HepG2 (cell line): ENCODE measurements at regions not wholly inside any gene's neighbourhood (a gene's known extent, or its start where the extent isn't known, plus 50 kb on each side); places are given as distances from the start of the nearest gene placed in this dataset.

Source experiments
- ATAC-seq: fragments of 200-7000 bp; cut with Tn5 transposase; 3 replicates; pipeline ENCODE4 v1.9.1; 2020; ENCODE audit warnings: mild to moderate bottlenecking, moderate library complexity
- BruUV-seq: library from RNA; stranded (reverse); fragments of 400-500 nt; replicated peaks from 2 replicates; lab custom pipeline; 2021; lab: Mats Ljungman, UMichigan
- CTCF ChIA-PET: fragments of 300-600 bp; formaldehyde crosslinking; extraction: SDS; loops from one replicate; lab custom pipeline; 2021; ENCODE audit warnings: low total read pairs, inconsistent platforms, low intra/inter-chr PET ratio; lab: Yijun Ruan, JAX
- POLR2A ChIA-PET: fragments of 350-600 bp; sonication (Branson Sonifier 250); formaldehyde crosslinking; loops from one replicate; lab custom pipeline; 2020; ENCODE audit warnings: antibody characterized with exemption, inconsistent platforms; lab: Yijun Ruan, JAX
- DNase-seq: peaks from one replicate; pipeline ENCODE4 v3.0.0-alpha.2; 2015; ENCODE audit warnings: low spot score
- FAIRE-seq: peaks from 3 replicates; lab custom pipeline; 2011; peaks lifted over from hg19 to GRCh38; lab: Jason Lieb, UNC
- H2AFZ ChIP-seq: one replicate; pipeline ENCODE4 v1.6.1; 2011; ENCODE audit warnings: low read length, inconsistent platforms
- H3K27ac ChIP-seq: fragments of 300-600 bp; 3 replicates; pipeline ENCODE4 v1.8.0; 2011; ENCODE audit warnings: mixed run types, mild to moderate bottlenecking, mixed read lengths, low read length, inconsistent platforms; ENCODE audit not compliant: insufficient read depth; ENCODE audit errors: extremely low read length
- H3K27me3 ChIP-seq, 2 experiments: fragments of 200-600 bp in 1 of 2; 2 replicates in 1 of 2; 3 replicates in 1 of 2; pipeline versions ENCODE4 v1.6.0 to v1.8.0; 2011; ENCODE audit warnings: low read length in 2 of 2, mild to moderate bottlenecking in 2 of 2, moderate library complexity in 2 of 2, inconsistent platforms in 1 of 2; ENCODE audit not compliant: insufficient read depth in 2 of 2, control insufficient read depth in 1 of 2
- H3K36me3 ChIP-seq, 2 experiments: fragments of 200-600 bp in 1 of 2; replicated peaks in 1 of 2; 2 replicates in 1 of 2; 3 replicates in 1 of 2; pipeline versions ENCODE4 v1.5.1 to v1.8.0; 2011; ENCODE audit warnings: low read length in 2 of 2, inconsistent platforms in 1 of 2; ENCODE audit not compliant: insufficient read depth in 2 of 2, control insufficient read depth in 1 of 2
- H3K4me1 ChIP-seq: 2 replicates; pipeline ENCODE4 v1.5.1; 2012; ENCODE audit warnings: low read length, inconsistent platforms; ENCODE audit not compliant: insufficient read depth
- H3K4me2 ChIP-seq: 2 replicates; pipeline ENCODE4 v1.6.0; 2011; ENCODE audit warnings: low read depth, low read length, inconsistent platforms
- H3K4me3 ChIP-seq, 3 experiments: fragments of 200-600 bp in 1 of 3; sonication (generic), shearing (Covaris generic) in 1 of 3; replicated peaks in 1 of 3; 2 replicates each; pipeline ENCODE4 v1.5.1; 2011 to 2016; ENCODE audit warnings: low read length in 3 of 3, inconsistent platforms in 2 of 3, low read depth in 2 of 3, mild to moderate bottlenecking in 2 of 3, control low read depth in 1 of 3, mixed read lengths in 1 of 3; ENCODE audit not compliant: insufficient read depth in 1 of 3
- H3K79me2 ChIP-seq: one replicate; pipeline ENCODE4 v1.6.1; 2011; ENCODE audit warnings: low read length, inconsistent platforms; ENCODE audit not compliant: insufficient read depth
- H3K9ac ChIP-seq: 2 replicates; pipeline ENCODE4 v1.6.0; 2011; ENCODE audit warnings: mild to moderate bottlenecking, low read depth, low read length, inconsistent platforms; ENCODE audit not compliant: insufficient read depth
- H3K9me3 ChIP-seq: 2 replicates; pipeline ENCODE4 v1.5.1; 2012; ENCODE audit warnings: mild to moderate bottlenecking, low read length
- H4K20me1 ChIP-seq: 2 replicates; pipeline ENCODE4 v1.6.0; 2011; ENCODE audit warnings: inconsistent platforms, mild to moderate bottlenecking, low read length, moderate library complexity; ENCODE audit not compliant: insufficient read depth
- BCLAF1 ChIP-seq: fragments of 450-650 bp; IDR thresholded peaks from 2 replicates; pipeline ENCODE4 v1.6.1; 2017; ENCODE audit warnings: mild to moderate bottlenecking
- CBFB ChIP-seq: sonication (generic); formaldehyde crosslinking; IDR thresholded peaks from 2 replicates; pipeline ENCODE4 v1.4.0; 2020; ENCODE audit warnings: missing genetic modification reagents
- CBX5 ChIP-seq: sonication (generic); formaldehyde crosslinking; IDR thresholded peaks from 2 replicates; pipeline ENCODE4 v1.4.0; 2020; ENCODE audit warnings: missing genetic modification reagents, borderline replicate concordance
- CEBPB ChIP-seq: IDR thresholded peaks from 2 replicates; pipeline ENCODE4 v1.6.1; 2011; ENCODE audit warnings: low read depth, low read length, improper control_type of control experiment, borderline replicate concordance
- DBP ChIP-seq: sonication (generic); formaldehyde crosslinking; IDR thresholded peaks from 2 replicates; pipeline ENCODE4 v1.4.0; 2020; ENCODE audit warnings: missing genetic modification reagents; ENCODE audit errors: not compliant biosample characterization
- KAT7 ChIP-seq: IDR thresholded peaks from 2 replicates; pipeline ENCODE4 v1.6.1; 2018; ENCODE audit warnings: borderline replicate concordance, missing compliant biosample characterization
- MIER2 ChIP-seq: IDR thresholded peaks from 2 replicates; pipeline ENCODE4 v1.6.1; 2016; ENCODE audit warnings: missing biosample characterization, missing genetic modification reagents
- MTERF4 ChIP-seq: sonication (generic); formaldehyde crosslinking; IDR thresholded peaks from 2 replicates; pipeline ENCODE4 v1.8.0; 2023; ENCODE audit warnings: mild to moderate bottlenecking, missing genetic modification reagents
- SOX13 ChIP-seq, 3 experiments: fragments of 450-650 bp in 1 of 3; sonication (generic) in 1 of 3; formaldehyde crosslinking in 1 of 3; IDR thresholded peaks in 2 of 3; conservative IDR thresholded peaks in 1 of 3; 2 replicates each; pipeline versions ENCODE4 v1.5.0 to v1.6.1; 2016 to 2020; ENCODE audit warnings: antibody characterized with exemption in 1 of 3, mild to moderate bottlenecking in 1 of 3, missing compliant biosample characterization in 1 of 3, missing genetic modification reagents in 1 of 3, moderate library complexity in 1 of 3
- TCF12 ChIP-seq, 2 experiments: fragments of 450-650 bp in 1 of 2; sonication (generic) in 1 of 2; formaldehyde crosslinking in 1 of 2; IDR thresholded peaks; 2 replicates each; pipeline versions ENCODE4 v1.6.1 to v1.8.0; 2017 to 2022; ENCODE audit warnings: antibody characterized with exemption in 1 of 2, mild to moderate bottlenecking in 1 of 2, missing genetic modification reagents in 1 of 2, moderate library complexity in 1 of 2
- ZNF180 ChIP-seq: sonication (generic); formaldehyde crosslinking; IDR thresholded peaks from 2 replicates; pipeline ENCODE4 v1.4.0; 2020; ENCODE audit warnings: low read depth, missing genetic modification reagents, borderline replicate concordance
- ZNF644 ChIP-seq: IDR thresholded peaks from 2 replicates; pipeline ENCODE4 v1.6.1; 2016; ENCODE audit warnings: low read depth
- ZNF672 ChIP-seq: sonication (generic); formaldehyde crosslinking; IDR thresholded peaks from 2 replicates; pipeline ENCODE4 v1.8.1; 2022; ENCODE audit warnings: missing genetic modification reagents
- in situ Hi-C: cut with HindIII; loops from 2 replicates; pipeline ENCODE4 v1.10.0; 2017; ENCODE audit warnings: low pct_unique_long_range_greater_than_20kb; ENCODE audit not compliant: extremely low pct_ligation_motif_present
- intact Hi-C: fragments of 100-400 bp; cut with micrococcal nuclease; formaldehyde crosslinking; loops from one replicate; pipeline ENCODE4 v1.10.0; 2022; ENCODE audit not compliant: unreplicated experiment

GRCh38 chr12:89906824-89907223 is 198.2 kb upstream of the ATP2B1 start (continued):
- TF ChIP-seq TCF12 (IDR thresholded peaks at IDR 0.05) (no peak), TCF12 (CRISPR knock-in tag; IDR thresholded peaks at IDR 0.05) (no peak)

GRCh38 chr12:89906178-89906577 is 197.5 kb upstream of the ATP2B1 start:
- Histone ChIP-seq H3K9me3 (no peaks in the 10 kb centered on the region), H4K20me1 (no peaks in the 10 kb centered on the region), H3K4me2 (no peak overlapping the region), H2AFZ (no peak overlapping the region), H3K79me2 (no peaks in the 10 kb centered on the region), H3K27ac (no peak overlapping the region), H3K4me3 (no peak overlapping the region), H3K27me3 (no peaks in the 10 kb centered on the region), H3K9ac (no peak overlapping the region), H3K4me1 (no peaks in the 10 kb centered on the region), H3K36me3 (no peaks in the 10 kb centered on the region)
- in situ Hi-C loops = no loop called here
- CTCF ChIA-PET = no interaction called here
- ATAC-seq (no peak), FAIRE-seq (no peak), DNase-seq (no peak)
- no TSS peak for BruUV-seq
- POLR2A ChIA-PET = no interaction called here
- TF ChIP-seq KAT7 (no peak), CEBPB (no peak), SOX13 (IDR thresholded peaks at IDR 0.05) (no peak), SOX13 (CRISPR knock-in tag; conservative IDR thresholded peaks at IDR 0.05 in 1 of 2, IDR thresholded peaks at IDR 0.05 in 1 of 2) (no peak), CBX5 (no peak), CBFB (no peak), DBP (CRISPR knock-in tag) (no peak), ZNF180 (CRISPR knock-in tag) (no peak), BCLAF1 (no peak), ZNF644 (CRISPR knock-in tag) (no peak), MIER2 (no peak), ZNF672 (CRISPR knock-in tag) (no peak), MTERF4 (CRISPR knock-in tag) (no peak)
- intact Hi-C loops = no loop called here
